ENCODE measurements at regions not wholly inside any gene's neighbourhood (a gene's known extent, or its start where the extent isn't known, plus 50 kb on each side); places are given as distances from the start of the nearest gene placed in this dataset.

- TF ChIP-seq CTCF (IDR thresholded peaks at IDR 0.05) (no peak), EP300 (IDR thresholded peaks at IDR 0.05) (no peak), POLR2AphosphoS5 (IDR thresholded peaks at IDR 0.05) (no peak), POLR2A (IDR thresholded peaks at IDR 0.05) (no peak)
These were observed 55.4 kb downstream of the CCER1 start for GRCh38 chr12:90899456-90900182.

Measured in sigmoid colon (tissue), 4 donors.